Activated CD8-positive, alpha-beta T cell treated with anti-CD3 and anti-CD28 coated beads for 36 hours (primary cell): ENCODE measurements at regions not wholly inside any gene's neighbourhood (a gene's known extent, or its start where the extent isn't known, plus 50 kb on each side); places are given as distances from the start of the nearest gene placed in this dataset.

Experiments
- ATAC-seq: fragments of 200-7000 bp; cut with Tn5 transposase; one replicate; pipeline ENCODE4 v1.10.0; 2021; ENCODE audit warnings: mild to moderate bottlenecking, moderate library complexity
- CTCF ChIA-PET: fragments of 350-600 bp; sonication (Branson Sonifier 250); formaldehyde crosslinking; loops from one replicate; lab custom pipeline; 2021; ENCODE audit warnings: antibody characterized with exemption; lab: Charles Lee
- POLR2A ChIA-PET: fragments of 350-600 bp; sonication (Branson Sonifier 250); formaldehyde crosslinking; loops from one replicate; lab custom pipeline; 2021; ENCODE audit warnings: antibody characterized with exemption; lab: Charles Lee
- DNase-seq: peaks from one replicate; pipeline ENCODE4 v3.0.0-alpha.2; 2020
- H3K27ac Mint-ChIP-seq: one replicate; pipeline ENCODE4 v1.8.0; 2021; ENCODE audit warnings: mild to moderate bottlenecking, mixed read lengths
- H3K27me3 Mint-ChIP-seq: one replicate; pipeline ENCODE4 v1.8.0; 2021; ENCODE audit warnings: mixed read lengths
- H3K36me3 Mint-ChIP-seq: one replicate; pipeline ENCODE4 v1.8.0; 2021; ENCODE audit warnings: low read depth, mixed read lengths
- H3K4me1 Mint-ChIP-seq: one replicate; pipeline ENCODE4 v1.8.0; 2021; ENCODE audit warnings: low read depth, mixed read lengths
- H3K4me3 Mint-ChIP-seq: one replicate; pipeline ENCODE4 v1.8.0; 2021; ENCODE audit warnings: mild to moderate bottlenecking, moderate library complexity, mixed read lengths
- H3K9me3 Mint-ChIP-seq: one replicate; pipeline ENCODE4 v1.8.0; 2021; ENCODE audit warnings: mixed read lengths
- intact Hi-C: fragments of 100-400 bp; cut with micrococcal nuclease; formaldehyde crosslinking; loops from one replicate; pipeline ENCODE4 v1.10.0; 2022
- TF ChIP-seq, protein P1 (sequence below): fragments of 200-600 bp; IDR thresholded peaks from one replicate; pipeline ENCODE4 v1.8.0; 2022; ENCODE audit warnings: antibody characterized with exemption, mild to moderate bottlenecking

- H3K36me3 Mint-ChIP-seq = no peaks in the 10 kb centered on the region
- intact Hi-C loops = no loop called here
- TF ChIP-seq, protein P1, sequence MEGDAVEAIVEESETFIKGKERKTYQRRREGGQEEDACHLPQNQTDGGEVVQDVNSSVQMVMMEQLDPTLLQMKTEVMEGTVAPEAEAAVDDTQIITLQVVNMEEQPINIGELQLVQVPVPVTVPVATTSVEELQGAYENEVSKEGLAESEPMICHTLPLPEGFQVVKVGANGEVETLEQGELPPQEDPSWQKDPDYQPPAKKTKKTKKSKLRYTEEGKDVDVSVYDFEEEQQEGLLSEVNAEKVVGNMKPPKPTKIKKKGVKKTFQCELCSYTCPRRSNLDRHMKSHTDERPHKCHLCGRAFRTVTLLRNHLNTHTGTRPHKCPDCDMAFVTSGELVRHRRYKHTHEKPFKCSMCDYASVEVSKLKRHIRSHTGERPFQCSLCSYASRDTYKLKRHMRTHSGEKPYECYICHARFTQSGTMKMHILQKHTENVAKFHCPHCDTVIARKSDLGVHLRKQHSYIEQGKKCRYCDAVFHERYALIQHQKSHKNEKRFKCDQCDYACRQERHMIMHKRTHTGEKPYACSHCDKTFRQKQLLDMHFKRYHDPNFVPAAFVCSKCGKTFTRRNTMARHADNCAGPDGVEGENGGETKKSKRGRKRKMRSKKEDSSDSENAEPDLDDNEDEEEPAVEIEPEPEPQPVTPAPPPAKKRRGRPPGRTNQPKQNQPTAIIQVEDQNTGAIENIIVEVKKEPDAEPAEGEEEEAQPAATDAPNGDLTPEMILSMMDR = no peak
These were observed 714.9 kb upstream of the MEF2C start for GRCh38 chr5:89597878-89598277.

DNA sequence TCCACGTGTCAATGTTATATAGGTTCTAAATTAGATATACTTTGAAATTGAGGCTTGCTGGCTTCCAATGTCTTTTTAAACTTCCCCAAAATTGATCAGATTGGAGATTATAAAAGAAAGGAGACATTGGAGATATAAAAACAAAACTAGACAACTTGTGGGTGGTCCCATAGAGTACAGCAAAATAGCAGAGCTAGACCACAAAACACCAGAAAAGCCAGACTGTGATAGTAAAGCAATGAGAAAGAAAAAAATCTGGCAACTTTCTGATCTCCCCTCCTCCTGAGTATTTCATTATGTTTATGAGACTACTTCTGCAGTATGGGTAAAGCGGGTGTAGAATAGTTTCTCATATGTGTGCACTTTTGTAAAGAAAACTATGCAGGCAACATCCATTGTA, 713.8 kb upstream of the MEF2C start:
- H3K27ac Mint-ChIP-seq = no peak overlapping the region
- peaks cover 3% of the 10 kb centered on the region for H3K9me3 Mint-ChIP-seq

More at GRCh38 chr5:89597878-89598277, 714.9 kb upstream of the MEF2C start:
- no peaks in the 10 kb centered on the region for H3K4me1 Mint-ChIP-seq
- no peak overlapping the region for H3K27ac Mint-ChIP-seq
- no peaks in the 10 kb centered on the region for H3K9me3 Mint-ChIP-seq
- ChIA-PET POLR2A (no interaction called here), CTCF (no interaction called here)
- no peak for ATAC-seq
- no peak overlapping the region for H3K4me3 Mint-ChIP-seq
- no peaks in the 10 kb centered on the region for H3K27me3 Mint-ChIP-seq
- DNase-seq = no peak

GRCh38 chr5:89595056-89595455, 712.1 kb upstream of the MEF2C start:
- TF ChIP-seq, protein P1 = no peak
- Mint-ChIP-seq H3K36me3 (no peaks in the 10 kb centered on the region), H3K9me3 (peaks cover 6% of the 10 kb centered on the region), H3K4me3 (no peak overlapping the region), H3K27ac (no peak overlapping the region), H3K4me1 (no peaks in the 10 kb centered on the region), H3K27me3 (no peaks in the 10 kb centered on the region)
- POLR2A ChIA-PET = no interaction called here
- ATAC-seq (no peak), DNase-seq (no peak)
- CTCF ChIA-PET = no interaction called here
- intact Hi-C loops = no loop called here

More for the DNA sequence above, 713.8 kb upstream of the MEF2C start:
- Mint-ChIP-seq H3K4me3 (no peak overlapping the region), H3K36me3 (no peaks in the 10 kb centered on the region), H3K27me3 (no peaks in the 10 kb centered on the region), H3K4me1 (no peaks in the 10 kb centered on the region)
- intact Hi-C loops = no loop called here
- ChIA-PET POLR2A (no interaction called here), CTCF (no interaction called here)
- DNase-seq (no peak), ATAC-seq (no peak)
- TF ChIP-seq, protein P1 = no peak

GRCh38 chr5:89584339-89584956, 701.5 kb upstream of the MEF2C start:
- H3K4me1 Mint-ChIP-seq = no peaks in the 10 kb centered on the region
- no peak overlapping the region for H3K27ac Mint-ChIP-seq
- TF ChIP-seq, protein P1 = no peak
- intact Hi-C loops = no loop called here
- H3K4me3 Mint-ChIP-seq = no peak overlapping the region
- POLR2A ChIA-PET = no interaction called here
- CTCF ChIA-PET = no interaction called here
- H3K9me3 Mint-ChIP-seq = no peaks in the 10 kb centered on the region
- no peak for ATAC-seq
- H3K36me3 Mint-ChIP-seq = no peaks in the 10 kb centered on the region
- H3K27me3 Mint-ChIP-seq = no peaks in the 10 kb centered on the region
- DNase-seq = no peak

DNA sequence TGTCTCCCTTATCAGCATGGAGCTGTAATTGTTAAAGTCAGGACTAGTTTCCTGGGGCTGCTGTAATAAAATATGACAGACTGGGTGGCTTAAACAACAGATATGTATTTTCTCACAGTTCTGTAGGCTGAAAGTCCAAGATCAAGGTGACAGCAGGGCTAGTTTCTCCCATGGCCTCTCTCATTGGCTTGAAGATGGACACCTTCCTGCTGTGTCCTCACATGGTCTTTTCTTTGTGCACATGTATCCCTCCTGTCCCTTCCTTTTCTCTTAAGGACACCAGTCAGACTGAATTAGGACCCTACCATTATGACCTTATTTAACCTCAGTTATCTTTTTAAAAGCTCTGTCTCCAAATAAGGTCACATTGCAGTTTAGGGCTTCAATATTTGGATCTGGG, 700.5 kb upstream of the MEF2C start:
- intact Hi-C loops = no loop called here
- Mint-ChIP-seq H3K9me3 (no peaks in the 10 kb centered on the region), H3K4me1 (no peaks in the 10 kb centered on the region), H3K4me3 (no peak overlapping the region), H3K27ac (no peak overlapping the region), H3K27me3 (no peaks in the 10 kb centered on the region), H3K36me3 (no peaks in the 10 kb centered on the region)
- ATAC-seq (no peak), DNase-seq (no peak)
- TF ChIP-seq, protein P1 = no peak
- ChIA-PET CTCF (no interaction called here), POLR2A (no interaction called here)
